HL-60 (cell line): ENCODE measurements at regions not wholly inside any gene's neighbourhood (a gene's known extent, or its start where the extent isn't known, plus 50 kb on each side); places are given as distances from the start of the nearest gene placed in this dataset.
"Not testable (repeated sequence)": the region's sequence is repeated elsewhere in the genome, so short reads cannot be mapped to it uniquely, and the experiment has no call there.

Source experiments
- GABPA ChIP-seq: IDR thresholded peaks from 2 replicates; pipeline ENCODE4 v1.6.1; 2012; ENCODE audit warnings: low read depth
- POLR2AphosphoS5 ChIP-seq: IDR thresholded peaks from 2 replicates; pipeline ENCODE4 v1.6.1; 2012; ENCODE audit warnings: low read depth
- SPI1 ChIP-seq: IDR thresholded peaks from 2 replicates; pipeline ENCODE4 v1.6.1; 2012; ENCODE audit warnings: low read depth, mild to moderate bottlenecking, borderline replicate concordance
- TF ChIP-seq, protein P1 (sequence below): IDR thresholded peaks from one replicate; pipeline ENCODE4 v1.5.1; 2011; ENCODE audit warnings: low read length, control low read depth, inconsistent platforms; ENCODE audit not compliant: insufficient read depth
- TF ChIP-seq, protein P2 (sequence below): IDR thresholded peaks from 2 replicates; pipeline ENCODE4 v1.6.1; 2012; ENCODE audit warnings: low read depth; ENCODE audit not compliant: insufficient replicate concordance

DNA sequence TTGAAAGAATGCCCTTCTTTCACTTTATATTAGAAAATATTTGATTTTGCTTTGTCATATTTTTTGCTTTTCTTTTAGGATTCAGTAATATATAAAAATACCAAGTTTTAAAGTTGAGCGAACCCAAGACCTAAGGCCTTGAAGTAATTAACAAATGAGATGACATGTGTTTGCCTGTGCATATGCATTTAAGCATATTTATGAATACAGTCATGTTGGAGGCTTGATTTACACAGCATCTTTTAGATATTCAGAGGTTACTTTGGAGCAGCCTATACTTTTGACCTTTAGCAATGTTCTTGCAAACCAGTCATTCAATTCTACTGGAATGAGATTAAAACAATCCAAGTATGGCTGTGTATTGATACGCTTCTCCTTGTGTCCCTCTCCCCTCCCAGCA lies 425.1 kb downstream of the KCNJ18 start:
- TF ChIP-seq POLR2AphosphoS5, SPI1, GABPA: not testable (repeated sequence)
- TF ChIP-seq, protein P1, sequence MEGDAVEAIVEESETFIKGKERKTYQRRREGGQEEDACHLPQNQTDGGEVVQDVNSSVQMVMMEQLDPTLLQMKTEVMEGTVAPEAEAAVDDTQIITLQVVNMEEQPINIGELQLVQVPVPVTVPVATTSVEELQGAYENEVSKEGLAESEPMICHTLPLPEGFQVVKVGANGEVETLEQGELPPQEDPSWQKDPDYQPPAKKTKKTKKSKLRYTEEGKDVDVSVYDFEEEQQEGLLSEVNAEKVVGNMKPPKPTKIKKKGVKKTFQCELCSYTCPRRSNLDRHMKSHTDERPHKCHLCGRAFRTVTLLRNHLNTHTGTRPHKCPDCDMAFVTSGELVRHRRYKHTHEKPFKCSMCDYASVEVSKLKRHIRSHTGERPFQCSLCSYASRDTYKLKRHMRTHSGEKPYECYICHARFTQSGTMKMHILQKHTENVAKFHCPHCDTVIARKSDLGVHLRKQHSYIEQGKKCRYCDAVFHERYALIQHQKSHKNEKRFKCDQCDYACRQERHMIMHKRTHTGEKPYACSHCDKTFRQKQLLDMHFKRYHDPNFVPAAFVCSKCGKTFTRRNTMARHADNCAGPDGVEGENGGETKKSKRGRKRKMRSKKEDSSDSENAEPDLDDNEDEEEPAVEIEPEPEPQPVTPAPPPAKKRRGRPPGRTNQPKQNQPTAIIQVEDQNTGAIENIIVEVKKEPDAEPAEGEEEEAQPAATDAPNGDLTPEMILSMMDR, result not testable (repeated sequence)
- TF ChIP-seq, protein P2, sequence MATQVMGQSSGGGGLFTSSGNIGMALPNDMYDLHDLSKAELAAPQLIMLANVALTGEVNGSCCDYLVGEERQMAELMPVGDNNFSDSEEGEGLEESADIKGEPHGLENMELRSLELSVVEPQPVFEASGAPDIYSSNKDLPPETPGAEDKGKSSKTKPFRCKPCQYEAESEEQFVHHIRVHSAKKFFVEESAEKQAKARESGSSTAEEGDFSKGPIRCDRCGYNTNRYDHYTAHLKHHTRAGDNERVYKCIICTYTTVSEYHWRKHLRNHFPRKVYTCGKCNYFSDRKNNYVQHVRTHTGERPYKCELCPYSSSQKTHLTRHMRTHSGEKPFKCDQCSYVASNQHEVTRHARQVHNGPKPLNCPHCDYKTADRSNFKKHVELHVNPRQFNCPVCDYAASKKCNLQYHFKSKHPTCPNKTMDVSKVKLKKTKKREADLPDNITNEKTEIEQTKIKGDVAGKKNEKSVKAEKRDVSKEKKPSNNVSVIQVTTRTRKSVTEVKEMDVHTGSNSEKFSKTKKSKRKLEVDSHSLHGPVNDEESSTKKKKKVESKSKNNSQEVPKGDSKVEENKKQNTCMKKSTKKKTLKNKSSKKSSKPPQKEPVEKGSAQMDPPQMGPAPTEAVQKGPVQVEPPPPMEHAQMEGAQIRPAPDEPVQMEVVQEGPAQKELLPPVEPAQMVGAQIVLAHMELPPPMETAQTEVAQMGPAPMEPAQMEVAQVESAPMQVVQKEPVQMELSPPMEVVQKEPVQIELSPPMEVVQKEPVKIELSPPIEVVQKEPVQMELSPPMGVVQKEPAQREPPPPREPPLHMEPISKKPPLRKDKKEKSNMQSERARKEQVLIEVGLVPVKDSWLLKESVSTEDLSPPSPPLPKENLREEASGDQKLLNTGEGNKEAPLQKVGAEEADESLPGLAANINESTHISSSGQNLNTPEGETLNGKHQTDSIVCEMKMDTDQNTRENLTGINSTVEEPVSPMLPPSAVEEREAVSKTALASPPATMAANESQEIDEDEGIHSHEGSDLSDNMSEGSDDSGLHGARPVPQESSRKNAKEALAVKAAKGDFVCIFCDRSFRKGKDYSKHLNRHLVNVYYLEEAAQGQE, result not testable (repeated sequence)
